GM18502 (cell line): ENCODE measurements at regions not wholly inside any gene's neighbourhood (a gene's known extent, or its start where the extent isn't known, plus 50 kb on each side); places are given as distances from the start of the nearest gene placed in this dataset.

Experiments used
- ATAC-seq: cut with Tn5 transposase; IDR thresholded peaks from one replicate; pipeline ENCODE4 v1.9.1; 2021; ENCODE audit warnings: mild to moderate bottlenecking; ENCODE audit not compliant: unreplicated experiment, poor library complexity

- ATAC-seq: no peak
Observed at GRCh38 chr14:101125719-101126651, 222.5 kb upstream of the RTL1 start.

DNA sequence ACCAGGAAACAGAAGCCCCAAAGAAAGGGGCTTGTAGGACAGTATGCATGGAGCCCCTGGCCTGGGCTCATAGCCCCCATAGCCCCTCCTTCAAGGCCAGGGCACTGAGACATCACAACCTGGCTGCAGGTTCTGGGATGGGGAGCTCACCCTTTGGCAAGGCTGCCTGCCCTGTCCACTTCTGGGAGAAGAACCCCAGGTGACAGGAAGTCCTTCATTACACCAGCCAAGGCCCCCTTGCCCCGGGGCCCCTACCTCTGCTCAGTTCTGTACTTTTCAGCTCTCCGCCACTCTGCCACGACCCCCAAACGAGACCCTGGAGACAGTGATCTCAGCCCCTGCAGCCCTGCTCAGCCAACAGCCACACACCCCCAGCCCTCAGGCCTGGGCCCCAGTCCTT lies 223.2 kb upstream of the RTL1 start:
- ATAC-seq: no peak

- ATAC-seq: no peak
Observed at GRCh38 chr14:101127224-101127623, 223.7 kb upstream of the RTL1 start.

GRCh38 chr14:101128478-101129321 lies 225.2 kb upstream of the RTL1 start:
- no peak for ATAC-seq

GRCh38 chr14:101129521-101130167 lies 226.1 kb upstream of the RTL1 start:
- ATAC-seq: no peak

- no peak for ATAC-seq
Observed at GRCh38 chr14:101130861-101131260, 227.3 kb upstream of the RTL1 start.

DNA sequence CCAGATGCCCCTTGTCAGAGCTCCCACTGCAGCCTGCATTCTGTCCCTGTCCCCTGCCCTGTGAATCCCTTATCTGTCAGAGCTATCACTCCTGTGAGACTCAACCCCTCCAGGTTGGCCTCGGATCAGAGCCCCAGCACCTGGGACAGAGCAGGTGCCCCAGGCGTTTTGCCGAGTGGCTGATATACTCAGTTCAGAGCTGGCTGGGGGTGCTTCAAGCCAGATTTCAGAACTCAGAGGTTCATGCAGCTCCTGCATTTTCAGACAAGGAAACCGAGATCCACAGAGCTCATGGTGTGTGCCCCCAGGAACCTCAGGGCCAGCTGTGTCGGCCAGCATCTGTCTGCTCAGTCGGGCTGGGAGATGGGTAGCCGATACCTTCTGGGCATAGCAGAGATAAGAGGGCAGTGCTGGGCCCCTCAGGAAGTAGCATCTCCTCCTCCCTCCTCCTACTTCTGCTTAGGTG lies 228.0 kb upstream of the RTL1 start:
- ATAC-seq: no peak

DNA sequence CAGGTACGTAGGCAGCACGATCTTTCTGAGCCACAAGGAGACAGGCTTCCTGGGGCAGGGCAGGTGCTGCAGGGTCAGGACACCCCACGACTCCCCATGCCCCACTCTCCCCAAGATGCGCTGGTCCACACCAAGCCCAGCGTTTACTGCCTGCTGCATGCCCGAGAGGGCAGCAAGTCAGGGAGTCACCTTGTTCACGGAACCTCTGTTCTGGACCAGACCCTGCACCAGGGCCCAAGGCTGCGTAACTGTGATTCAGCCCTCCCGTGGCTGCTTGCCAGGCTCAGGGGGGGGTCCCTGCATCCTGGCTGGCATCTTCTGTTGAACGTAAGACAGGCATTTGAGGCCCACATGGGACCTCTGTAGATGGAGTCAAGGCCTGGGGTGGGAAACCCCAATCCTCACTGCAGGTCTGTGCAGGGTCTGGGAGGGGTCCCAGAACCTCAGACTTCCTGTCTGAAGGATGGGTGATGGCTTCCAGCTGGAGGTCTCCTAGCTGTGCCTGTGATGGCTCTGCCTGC lies 228.6 kb upstream of the RTL1 start:
- no peak for ATAC-seq

GRCh38 chr14:101132588-101132987 lies 229.1 kb upstream of the RTL1 start:
- no peak for ATAC-seq

DNA sequence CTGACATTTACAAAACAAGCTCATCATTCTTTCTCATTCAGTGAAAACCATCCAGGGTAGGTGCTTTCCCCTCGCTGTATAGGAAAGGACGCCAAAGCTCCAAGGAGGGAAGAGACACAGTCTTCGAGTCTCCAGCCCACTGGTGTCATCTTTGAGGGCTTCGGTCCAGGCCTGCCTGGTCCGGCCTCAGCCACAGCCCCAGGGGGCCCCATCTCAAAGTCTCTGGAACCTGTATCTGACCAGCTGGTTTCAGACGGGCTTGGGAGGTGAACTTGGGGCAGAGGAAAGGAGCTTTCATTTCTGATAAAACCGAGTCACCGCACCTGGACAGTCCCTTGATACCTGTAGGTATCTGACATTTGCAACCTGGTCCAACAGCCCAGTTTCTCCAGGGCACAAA lies 229.5 kb upstream of the RTL1 start:
- ATAC-seq: no peak

GRCh38 chr14:101134161-101134631 lies 230.7 kb upstream of the RTL1 start:
- ATAC-seq: no peak

DNA sequence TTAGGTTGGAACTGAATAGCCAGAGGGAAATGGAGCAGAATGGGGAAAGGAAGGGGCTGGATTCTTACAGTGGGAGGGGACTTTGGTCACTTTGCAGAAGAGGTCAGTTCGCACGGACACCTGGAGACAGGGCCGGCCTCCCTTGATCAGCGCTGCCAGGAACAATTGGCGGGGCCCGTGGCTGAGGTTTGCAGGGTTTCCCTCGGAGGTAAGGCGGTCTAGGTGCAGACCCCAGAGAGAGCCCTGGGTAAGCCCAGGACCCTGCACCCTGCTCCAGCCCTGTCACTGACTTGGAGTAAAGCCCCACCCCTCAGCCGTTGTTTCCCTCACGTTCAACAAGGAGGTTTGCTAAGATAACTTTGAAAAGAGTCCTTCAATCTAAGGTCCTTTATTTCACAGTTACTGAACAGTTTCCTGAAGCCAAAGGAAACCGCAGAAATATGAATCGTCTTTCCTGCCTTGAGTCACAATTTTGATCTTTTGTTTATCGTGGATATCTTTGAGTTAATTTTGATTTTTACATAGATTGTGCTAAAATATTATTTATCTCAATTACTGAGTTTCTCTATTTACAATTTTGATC lies 231.4 kb upstream of the RTL1 start:
- no peak for ATAC-seq

- no peak for ATAC-seq
Observed at GRCh38 chr14:101135796-101136742, 232.5 kb upstream of the RTL1 start.

DNA sequence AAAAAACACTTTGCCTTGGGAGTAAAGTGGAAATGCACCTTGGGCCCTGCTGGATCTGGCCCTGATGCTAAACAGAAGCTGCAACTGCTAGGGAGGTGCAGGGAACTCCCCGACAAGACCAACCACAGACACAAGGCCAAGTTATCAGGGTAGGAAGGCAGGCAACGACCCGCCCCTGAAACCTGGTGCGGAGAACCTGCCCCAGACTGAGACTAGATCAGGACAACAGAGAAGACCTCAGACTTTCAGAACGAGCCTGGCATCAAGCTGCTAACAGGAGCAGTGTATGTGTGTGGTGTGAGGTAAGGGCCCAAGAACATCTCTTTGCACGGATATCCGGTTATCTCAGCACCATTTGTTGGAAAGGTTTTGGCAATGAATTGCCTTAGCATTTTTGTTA lies 233.7 kb upstream of the RTL1 start:
- ATAC-seq: no peak

DNA sequence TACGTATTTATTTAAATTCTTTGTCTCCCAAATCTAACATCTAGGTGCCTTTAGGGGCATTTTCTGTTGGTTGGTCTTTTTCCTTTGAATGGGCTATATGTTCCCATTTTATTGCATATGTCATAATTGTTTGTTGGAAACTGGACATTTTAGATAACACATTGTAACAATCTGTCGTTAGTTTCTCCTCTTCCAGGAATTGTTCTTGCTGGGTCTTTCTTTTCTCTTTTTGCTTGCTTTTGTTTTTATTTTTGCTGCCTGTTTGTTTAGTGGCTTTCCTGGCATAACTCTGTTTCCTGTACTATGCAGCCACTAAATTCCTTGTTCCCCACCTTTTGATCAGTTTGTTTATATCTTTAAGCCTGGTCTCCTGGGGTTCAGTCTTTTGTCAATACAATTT lies 244.3 kb upstream of the RTL1 start:
- no peak for ATAC-seq

GRCh38 chr14:101150039-101150610 lies 246.6 kb upstream of the RTL1 start:
- ATAC-seq: no peak

- no peak for ATAC-seq
Observed at GRCh38 chr14:101151226-101151926, 247.9 kb upstream of the RTL1 start.

- no peak for ATAC-seq
Observed at GRCh38 chr14:101151927-101152305, 248.4 kb upstream of the RTL1 start.
